ENCODE measurements at regions not wholly inside any gene's neighbourhood (a gene's known extent, or its start where the extent isn't known, plus 50 kb on each side); places are given as distances from the start of the nearest gene placed in this dataset.

DNA sequence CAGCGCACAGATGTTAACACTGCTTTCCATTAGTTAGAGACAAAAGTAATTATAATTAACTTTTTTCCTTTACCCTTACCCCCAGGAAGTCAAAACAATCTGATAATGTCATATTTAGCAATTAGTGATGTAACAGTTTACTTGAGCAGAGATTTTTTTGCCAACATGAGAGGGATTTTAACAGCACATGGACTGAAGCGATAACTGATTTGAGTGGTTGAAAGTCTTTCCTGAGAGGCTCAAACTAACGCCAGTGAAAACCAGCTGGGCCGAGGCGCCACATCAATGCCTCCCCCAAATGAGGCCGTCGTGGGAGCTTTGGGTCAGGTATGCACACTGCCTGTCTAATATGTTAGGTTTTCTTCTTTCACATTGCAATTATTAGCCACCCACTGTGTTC lies 469.9 kb upstream of the SMIM21 start:
- TF ChIP-seq EZH2 (IDR thresholded peaks at IDR 0.05) = no peak
- TF ChIP-seq, protein P1, sequence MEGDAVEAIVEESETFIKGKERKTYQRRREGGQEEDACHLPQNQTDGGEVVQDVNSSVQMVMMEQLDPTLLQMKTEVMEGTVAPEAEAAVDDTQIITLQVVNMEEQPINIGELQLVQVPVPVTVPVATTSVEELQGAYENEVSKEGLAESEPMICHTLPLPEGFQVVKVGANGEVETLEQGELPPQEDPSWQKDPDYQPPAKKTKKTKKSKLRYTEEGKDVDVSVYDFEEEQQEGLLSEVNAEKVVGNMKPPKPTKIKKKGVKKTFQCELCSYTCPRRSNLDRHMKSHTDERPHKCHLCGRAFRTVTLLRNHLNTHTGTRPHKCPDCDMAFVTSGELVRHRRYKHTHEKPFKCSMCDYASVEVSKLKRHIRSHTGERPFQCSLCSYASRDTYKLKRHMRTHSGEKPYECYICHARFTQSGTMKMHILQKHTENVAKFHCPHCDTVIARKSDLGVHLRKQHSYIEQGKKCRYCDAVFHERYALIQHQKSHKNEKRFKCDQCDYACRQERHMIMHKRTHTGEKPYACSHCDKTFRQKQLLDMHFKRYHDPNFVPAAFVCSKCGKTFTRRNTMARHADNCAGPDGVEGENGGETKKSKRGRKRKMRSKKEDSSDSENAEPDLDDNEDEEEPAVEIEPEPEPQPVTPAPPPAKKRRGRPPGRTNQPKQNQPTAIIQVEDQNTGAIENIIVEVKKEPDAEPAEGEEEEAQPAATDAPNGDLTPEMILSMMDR (IDR thresholded peaks at IDR 0.05) = no peak
- Histone ChIP-seq H3K9me3 (ENCODE audit: low read depth) (no peaks in the 10 kb centered on the region), H3K79me2 (ENCODE audit: low read depth) (no peaks in the 10 kb centered on the region), H4K20me1 (ENCODE audit: low read depth) (no peaks in the 10 kb centered on the region), H2AFZ (replicated peaks) (no peak overlapping the region), H3K4me3 (no peak overlapping the region), H3K36me3 (no peaks in the 10 kb centered on the region), H3K27ac (no peak overlapping the region), H3K27me3 (no peaks in the 10 kb centered on the region), H3F3A (ENCODE audit: low read depth) (no peaks in the 10 kb centered on the region), H3K4me2 (no peak overlapping the region), H3K4me1 (no peaks in the 10 kb centered on the region), H3K9ac (no peak overlapping the region)
- peaks cover 4% of the 10 kb centered on the region for H3K27me3 Mint-ChIP-seq (ENCODE audit: insufficient read depth, low read depth)
- H3K9me3 Mint-ChIP-seq = peaks cover 2% of the 10 kb centered on the region
- no peak overlapping the region for H3K4me3 Mint-ChIP-seq
- no peaks in the 10 kb centered on the region for H3K36me3 Mint-ChIP-seq
- no peaks in the 10 kb centered on the region for H3K4me1 Mint-ChIP-seq
- H3K27ac Mint-ChIP-seq = no peak overlapping the region
- no peak for DNase-seq (ENCODE audit: low spot score)

GRCh38 chr18:75896865-75897264 lies 469.4 kb upstream of the SMIM21 start:
- Histone ChIP-seq H3K4me2 (no peak overlapping the region), H3F3A (ENCODE audit: low read depth) (no peaks in the 10 kb centered on the region), H3K4me3 (no peak overlapping the region), H3K27me3 (no peaks in the 10 kb centered on the region), H3K9ac (no peak overlapping the region), H3K36me3 (no peaks in the 10 kb centered on the region), H3K27ac (no peak overlapping the region), H3K79me2 (ENCODE audit: low read depth) (no peaks in the 10 kb centered on the region), H4K20me1 (ENCODE audit: low read depth) (no peaks in the 10 kb centered on the region), H2AFZ (replicated peaks) (no peak overlapping the region), H3K9me3 (ENCODE audit: low read depth) (no peaks in the 10 kb centered on the region), H3K4me1 (no peaks in the 10 kb centered on the region)
- peak; percentile 51 for DNase-seq (ENCODE audit: low spot score)
- H3K4me1 Mint-ChIP-seq = no peaks in the 10 kb centered on the region
- no peaks in the 10 kb centered on the region for H3K36me3 Mint-ChIP-seq
- no peak for TF ChIP-seq EZH2 (IDR thresholded peaks at IDR 0.05)
- TF ChIP-seq, protein P1 (IDR thresholded peaks at IDR 0.05) = peak; percentile 51
- H3K27me3 Mint-ChIP-seq (ENCODE audit: insufficient read depth, low read depth) = peaks cover 4% of the 10 kb centered on the region
- peaks cover 2% of the 10 kb centered on the region for H3K9me3 Mint-ChIP-seq
- no peak overlapping the region for H3K4me3 Mint-ChIP-seq
- no peak overlapping the region for H3K27ac Mint-ChIP-seq

DNA sequence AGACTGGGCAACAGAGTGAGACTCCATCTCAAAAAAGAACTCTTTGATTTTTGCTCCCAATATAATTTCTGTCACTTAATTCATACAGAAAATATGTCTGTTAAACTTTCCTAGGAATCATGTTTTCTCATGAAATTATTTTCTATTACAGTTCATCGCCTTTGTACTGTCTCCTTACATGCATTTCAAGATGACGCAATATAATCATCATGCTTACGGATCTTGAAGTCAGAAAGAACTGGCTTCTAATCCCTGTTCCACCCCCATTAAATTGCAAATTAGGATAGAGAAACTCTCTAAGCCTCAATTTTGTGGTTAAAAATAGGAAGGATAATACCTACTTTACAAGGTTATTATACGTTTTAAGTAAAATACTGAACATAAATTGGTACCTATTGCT lies 467.6 kb upstream of the SMIM21 start:
- no peaks in the 10 kb centered on the region for H4K20me1 ChIP-seq (ENCODE audit: low read depth)
- no peaks in the 10 kb centered on the region for H3K36me3 ChIP-seq
- H3K9me3 Mint-ChIP-seq = no peaks in the 10 kb centered on the region
- H2AFZ ChIP-seq (replicated peaks) = no peak overlapping the region
- no peak for DNase-seq (ENCODE audit: low spot score)
- no peak overlapping the region for H3K4me2 ChIP-seq
- no peak overlapping the region for H3K9ac ChIP-seq
- H3F3A ChIP-seq (ENCODE audit: low read depth) = no peaks in the 10 kb centered on the region
- H3K79me2 ChIP-seq (ENCODE audit: low read depth) = no peaks in the 10 kb centered on the region
- no peak overlapping the region for H3K27ac Mint-ChIP-seq
- H3K9me3 ChIP-seq (ENCODE audit: low read depth) = no peaks in the 10 kb centered on the region
- no peaks in the 10 kb centered on the region for H3K4me1 ChIP-seq
- no peak overlapping the region for H3K4me3 ChIP-seq
- H3K27ac ChIP-seq = no peak overlapping the region
- peaks cover 4% of the 10 kb centered on the region for H3K27me3 Mint-ChIP-seq (ENCODE audit: insufficient read depth, low read depth)
- H3K27me3 ChIP-seq = no peaks in the 10 kb centered on the region
- H3K4me3 Mint-ChIP-seq = no peak overlapping the region
- H3K36me3 Mint-ChIP-seq = no peaks in the 10 kb centered on the region
- TF ChIP-seq EZH2 (IDR thresholded peaks at IDR 0.05) (no peak), EZH2phosphoT487 (IDR thresholded peaks at IDR 0.05) (no peak)
- TF ChIP-seq, protein P1 (IDR thresholded peaks at IDR 0.05) = no peak
- no peaks in the 10 kb centered on the region for H3K4me1 Mint-ChIP-seq

DNA sequence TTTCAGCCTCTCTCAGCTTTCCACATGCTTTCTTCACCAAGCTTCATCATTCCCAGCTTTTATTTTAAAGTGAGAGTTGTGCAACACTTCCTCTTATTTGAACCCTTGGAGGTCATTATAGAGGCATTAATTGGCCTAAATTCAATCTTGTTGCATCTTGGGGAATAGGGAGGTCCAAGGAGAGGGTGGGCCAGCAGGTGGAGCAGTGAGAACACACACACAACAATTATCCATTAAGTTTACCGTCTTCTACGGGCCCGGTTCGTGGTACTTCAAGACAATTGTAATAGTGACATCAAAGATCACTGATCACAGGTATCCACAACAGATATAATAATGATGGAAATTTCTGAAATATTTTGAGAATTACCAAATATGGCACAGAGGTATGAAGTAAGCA lies 457.2 kb upstream of the SMIM21 start:
- no peaks in the 10 kb centered on the region for H3K4me1 ChIP-seq
- TF ChIP-seq, protein P1 (IDR thresholded peaks at IDR 0.05) = peak; percentile 38
- TF ChIP-seq EZH2 (IDR thresholded peaks at IDR 0.05) = no peak
- no peak overlapping the region for H2AFZ ChIP-seq (replicated peaks)

More for the DNA sequence above, 457.2 kb upstream of the SMIM21 start:
- no peak overlapping the region for H3K27ac Mint-ChIP-seq
- Histone ChIP-seq H3K36me3 (no peaks in the 10 kb centered on the region), H3K4me2 (no peak overlapping the region), H3K4me3 (no peak overlapping the region), H3K27me3 (no peaks in the 10 kb centered on the region), H3K79me2 (ENCODE audit: low read depth) (no peaks in the 10 kb centered on the region), H4K20me1 (ENCODE audit: low read depth) (no peaks in the 10 kb centered on the region), H3K27ac (no peak overlapping the region), H3K9me3 (ENCODE audit: low read depth) (no peaks in the 10 kb centered on the region), H3K9ac (no peak overlapping the region), H3F3A (ENCODE audit: low read depth) (no peaks in the 10 kb centered on the region)
- peaks cover 11% of the 10 kb centered on the region for H3K4me1 Mint-ChIP-seq
- no peak for DNase-seq (ENCODE audit: low spot score)
- H3K27me3 Mint-ChIP-seq (ENCODE audit: insufficient read depth, low read depth) = peaks cover 2% of the 10 kb centered on the region
- H3K9me3 Mint-ChIP-seq = peaks cover 2% of the 10 kb centered on the region
- no peak overlapping the region for H3K4me3 Mint-ChIP-seq
- no peaks in the 10 kb centered on the region for H3K36me3 Mint-ChIP-seq
